GM19372 (cell line): ENCODE measurements at regions not wholly inside any gene's neighbourhood (a gene's known extent, or its start where the extent isn't known, plus 50 kb on each side); places are given as distances from the start of the nearest gene placed in this dataset.

ENCODE experiments used
- ATAC-seq: cut with Tn5 transposase; IDR thresholded peaks from one replicate; pipeline ENCODE4 v1.9.1; 2021; ENCODE audit warnings: mild to moderate bottlenecking, low read depth, moderate library complexity; ENCODE audit not compliant: unreplicated experiment

- ATAC-seq: no peak
Measured at GRCh38 chr14:85824526-85824925, 294.6 kb downstream of the FLRT2 start.

- no peak for ATAC-seq
Measured at GRCh38 chr14:85822236-85822635, 292.3 kb downstream of the FLRT2 start.

GRCh38 chr14:85817430-85817829 lies 287.5 kb downstream of the FLRT2 start:
- ATAC-seq: no peak

GRCh38 chr14:85813040-85813439 lies 283.1 kb downstream of the FLRT2 start:
- ATAC-seq: no peak

- no peak for ATAC-seq
Measured at GRCh38 chr14:85811340-85811739, 281.4 kb downstream of the FLRT2 start.

- no peak for ATAC-seq
Measured at GRCh38 chr14:85799668-85800067, 269.7 kb downstream of the FLRT2 start.

- ATAC-seq: no peak
Measured at GRCh38 chr14:85798856-85799255, 268.9 kb downstream of the FLRT2 start.

GRCh38 chr14:85793533-85793932 lies 263.6 kb downstream of the FLRT2 start:
- ATAC-seq: no peak

GRCh38 chr14:85789506-85789905 lies 259.6 kb downstream of the FLRT2 start:
- ATAC-seq: no peak

- ATAC-seq: no peak
Measured at GRCh38 chr14:85788470-85789233, 258.7 kb downstream of the FLRT2 start.

- ATAC-seq: no peak
Measured at GRCh38 chr14:85766295-85766694, 236.4 kb downstream of the FLRT2 start.

GRCh38 chr14:85764822-85765221 lies 234.9 kb downstream of the FLRT2 start:
- ATAC-seq: no peak

- no peak for ATAC-seq
Measured at GRCh38 chr14:85762526-85762925, 232.6 kb downstream of the FLRT2 start.

GRCh38 chr14:85752175-85752574 lies 222.2 kb downstream of the FLRT2 start:
- no peak for ATAC-seq

GRCh38 chr14:85744573-85744972 lies 214.6 kb downstream of the FLRT2 start:
- ATAC-seq: no peak

GRCh38 chr14:85732031-85732430 lies 202.1 kb downstream of the FLRT2 start:
- ATAC-seq: no peak

GRCh38 chr14:85731186-85731585 lies 201.2 kb downstream of the FLRT2 start:
- no peak for ATAC-seq

GRCh38 chr14:85728476-85729065 lies 198.6 kb downstream of the FLRT2 start:
- ATAC-seq: no peak

GRCh38 chr14:85714069-85714468 lies 184.1 kb downstream of the FLRT2 start:
- no peak for ATAC-seq

GRCh38 chr14:85711620-85712019 lies 181.7 kb downstream of the FLRT2 start:
- no peak for ATAC-seq
